A549 (cell line): ENCODE measurements at regions not wholly inside any gene's neighbourhood (a gene's known extent, or its start where the extent isn't known, plus 50 kb on each side); places are given as distances from the start of the nearest gene placed in this dataset.

Experiments used
- CEBPB ChIP-seq, 2 experiments: fragments of >200 bp in 1 of 2; sonication (Bioruptor Twin) in 1 of 2; formaldehyde crosslinking in 1 of 2; IDR thresholded peaks; 2 replicates each; pipeline ENCODE4 v1.6.1; 2012 to 2016
- CTCF ChIP-seq: fragments of >200 bp; sonication (Bioruptor Twin); formaldehyde crosslinking; IDR thresholded peaks from 3 replicates; pipeline ENCODE4 v1.5.1; 2016
- EP300 ChIP-seq, 2 experiments: fragments of >200 bp; sonication (Bioruptor Twin); formaldehyde crosslinking; IDR thresholded peaks; 2 replicates in 1 of 2; 3 replicates in 1 of 2; pipeline ENCODE4 v1.6.1; 2016 to 2017
- HDAC2 ChIP-seq: fragments of 200-600 bp; sonication (generic); IDR thresholded peaks from 2 replicates; pipeline ENCODE4 v1.6.1; 2016
- HES2 ChIP-seq: fragments of >200 bp; sonication (Bioruptor Twin); formaldehyde crosslinking; IDR thresholded peaks from 2 replicates; pipeline ENCODE4 v1.6.1; 2016
- JUNB ChIP-seq: fragments of >200 bp; sonication (Bioruptor Twin); formaldehyde crosslinking; IDR thresholded peaks from 2 replicates; pipeline ENCODE4 v1.6.1; 2016
- MAX ChIP-seq: IDR thresholded peaks from 2 replicates; pipeline ENCODE4 v1.6.1; 2012
- MYC ChIP-seq: IDR thresholded peaks from 2 replicates; pipeline ENCODE4 v1.6.1; 2012; ENCODE audit warnings: mild to moderate bottlenecking, inconsistent platforms, low read length, improper control_type of control experiment, borderline replicate concordance
- POLR2A ChIP-seq: IDR thresholded peaks from 2 replicates; pipeline ENCODE4 v1.6.1; 2012; ENCODE audit warnings: mild to moderate bottlenecking, low read length
- SMC3 ChIP-seq: fragments of >200 bp; sonication (Bioruptor Twin); formaldehyde crosslinking; IDR thresholded peaks from 3 replicates; pipeline ENCODE4 v1.6.1; 2018; ENCODE audit warnings: inconsistent platforms

- TF ChIP-seq HDAC2 (no peak), EP300 (IDR thresholded peaks at IDR 0.05) (no peak), CTCF (no peak), POLR2A (no peak), SMC3 (no peak), JUNB (no peak), MAX (no peak), HES2 (no peak), CEBPB (IDR thresholded peaks at IDR 0.05) (no peak), MYC (no peak)
Observed at GRCh38 chrX:87941841-87942240, 424.2 kb downstream of the KLHL4 start.
